C1 segment of cervical spinal cord (tissue), 14 donors: ENCODE measurements at regions not wholly inside any gene's neighbourhood (a gene's known extent, or its start where the extent isn't known, plus 50 kb on each side); places are given as distances from the start of the nearest gene placed in this dataset.
"Not testable (repeated sequence)": the region's sequence is repeated elsewhere in the genome, so short reads cannot be mapped to it uniquely, and the experiment has no call there.

Experiments
- DNase-seq, 14 donors: peaks; one replicate each; lab custom pipeline; 2025; lab: John Stamatoyannopoulos, UW

GRCh38 chr5:126031989-126032716 lies 391.1 kb upstream of the GRAMD2B start:
- DNase-seq, result peak in 1 of 14 donors; percentile 10

- DNase-seq, result no peak
Observed at GRCh38 chr5:126043688-126044087, 379.5 kb upstream of the GRAMD2B start.

- peak in 1 of 14 donors; percentile 23 for DNase-seq
Observed at GRCh38 chr5:126044111-126044668, 379.0 kb upstream of the GRAMD2B start.

- DNase-seq, result no peak
Observed at GRCh38 chr5:126044931-126045565, 378.2 kb upstream of the GRAMD2B start.

- no peak for DNase-seq
Observed at GRCh38 chr5:126046318-126046717, 376.9 kb upstream of the GRAMD2B start.

GRCh38 chr5:126046846-126047571 lies 376.2 kb upstream of the GRAMD2B start:
- no peak for DNase-seq

GRCh38 chr5:126052120-126052519 lies 371.1 kb upstream of the GRAMD2B start:
- DNase-seq, result no peak

- no peak for DNase-seq
Observed at GRCh38 chr5:126052791-126053190, 370.4 kb upstream of the GRAMD2B start.

- DNase-seq, result no peak
Observed at GRCh38 chr5:126053630-126054029, 369.6 kb upstream of the GRAMD2B start.

GRCh38 chr5:126054577-126055347 lies 368.4 kb upstream of the GRAMD2B start:
- DNase-seq, result no peak

- no peak for DNase-seq
Observed at GRCh38 chr5:126055348-126055729, 367.9 kb upstream of the GRAMD2B start.

GRCh38 chr5:126056352-126056751 lies 366.9 kb upstream of the GRAMD2B start:
- no peak for DNase-seq

GRCh38 chr5:126056851-126057622 lies 366.2 kb upstream of the GRAMD2B start:
- no peak for DNase-seq

- DNase-seq, result not testable (repeated sequence)
Observed at GRCh38 chr5:126058392-126058791, 364.8 kb upstream of the GRAMD2B start.

- DNase-seq, result no peak
Observed at GRCh38 chr5:126062398-126063221, 360.6 kb upstream of the GRAMD2B start.

- DNase-seq, result no peak
Observed at GRCh38 chr5:126065061-126065460, 358.1 kb upstream of the GRAMD2B start.

GRCh38 chr5:126066836-126067235 lies 356.4 kb upstream of the GRAMD2B start:
- no peak for DNase-seq

GRCh38 chr5:126067404-126067803 lies 355.8 kb upstream of the GRAMD2B start:
- no peak for DNase-seq

GRCh38 chr5:126069329-126069728 lies 353.9 kb upstream of the GRAMD2B start:
- no peak for DNase-seq

- no peak for DNase-seq
Observed at GRCh38 chr5:126070481-126070880, 352.7 kb upstream of the GRAMD2B start.
